HPDE6-E6E7 (cell line): ENCODE measurements at regions not wholly inside any gene's neighbourhood (a gene's known extent, or its start where the extent isn't known, plus 50 kb on each side); places are given as distances from the start of the nearest gene placed in this dataset.
"Not testable (repeated sequence)": the region's sequence is repeated elsewhere in the genome, so short reads cannot be mapped to it uniquely, and the experiment has no call there.

Experiments
- DNase-seq: peaks from one replicate; pipeline ENCODE4 v3.0.0; 2011; ENCODE audit warnings: missing footprints; ENCODE audit errors: extremely low spot score

DNA sequence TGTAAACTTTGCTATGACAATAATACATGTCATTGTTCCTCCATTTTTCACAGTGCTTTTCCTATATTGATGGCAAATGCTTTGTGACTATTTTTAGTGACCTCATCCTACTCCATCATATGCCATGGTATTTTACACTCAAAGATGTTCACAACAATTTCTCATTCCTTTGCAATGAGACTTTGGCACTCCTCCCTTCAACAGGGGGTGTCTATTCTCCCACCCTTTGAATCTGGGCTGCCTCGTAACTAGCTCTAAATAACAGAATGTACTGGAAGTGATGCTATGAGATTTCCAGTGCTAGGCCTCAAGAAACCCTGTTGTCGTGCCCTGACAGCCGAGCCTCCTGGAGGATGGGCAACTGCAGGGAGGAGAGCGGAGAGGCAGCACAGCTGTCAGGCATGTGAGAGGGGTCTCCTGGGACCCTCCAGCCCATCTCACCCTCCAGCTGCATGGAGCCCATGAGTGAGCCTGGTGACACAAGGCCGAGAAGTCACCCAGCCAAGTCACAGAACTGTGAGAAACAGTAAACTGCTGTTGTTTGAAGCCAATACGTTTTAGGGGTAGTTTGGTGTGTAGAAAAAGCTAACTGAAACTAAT is 103.1 kb upstream of the APCDD1 start:
- DNase-seq: no peak

DNA sequence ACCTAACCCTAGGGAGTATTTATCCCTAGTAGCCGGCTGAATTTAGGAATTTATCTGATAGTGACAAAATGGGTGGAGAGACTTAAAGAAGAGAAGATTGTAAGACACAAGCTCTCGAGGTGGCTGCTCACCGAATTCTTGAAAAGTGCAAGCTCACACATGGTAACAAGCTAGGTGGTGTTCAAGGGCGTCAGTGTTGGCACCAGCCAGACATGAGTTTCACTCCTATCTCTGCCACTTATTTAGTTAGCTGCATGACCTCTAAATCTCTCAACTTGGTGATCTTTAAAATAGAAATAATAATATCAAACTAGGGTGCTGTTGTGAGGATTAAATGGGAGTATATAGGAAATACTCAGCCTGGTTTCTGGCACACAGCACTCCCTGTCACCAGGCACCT is 102.6 kb upstream of the APCDD1 start:
- DNase-seq: no peak

DNA sequence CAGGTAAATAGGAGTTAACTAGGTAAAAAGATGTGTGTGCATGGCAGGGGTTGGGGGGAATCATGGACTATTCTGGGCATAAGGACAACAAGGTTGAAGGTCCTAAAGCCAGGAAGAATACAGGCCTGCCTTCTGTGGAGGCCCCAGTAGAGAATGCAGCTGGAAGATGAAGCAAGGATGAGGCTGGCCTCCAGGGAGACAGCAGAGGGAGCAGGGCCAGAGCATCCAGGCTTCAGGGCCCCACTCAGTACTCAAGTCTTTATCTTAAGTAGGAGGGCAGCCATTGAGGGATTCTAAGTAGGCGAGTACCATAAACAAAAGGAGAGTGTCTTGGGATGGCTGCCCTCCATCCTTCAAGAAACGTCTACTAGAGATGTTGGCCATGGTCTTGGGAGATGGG is 101.8 kb upstream of the APCDD1 start:
- DNase-seq: no peak

DNA sequence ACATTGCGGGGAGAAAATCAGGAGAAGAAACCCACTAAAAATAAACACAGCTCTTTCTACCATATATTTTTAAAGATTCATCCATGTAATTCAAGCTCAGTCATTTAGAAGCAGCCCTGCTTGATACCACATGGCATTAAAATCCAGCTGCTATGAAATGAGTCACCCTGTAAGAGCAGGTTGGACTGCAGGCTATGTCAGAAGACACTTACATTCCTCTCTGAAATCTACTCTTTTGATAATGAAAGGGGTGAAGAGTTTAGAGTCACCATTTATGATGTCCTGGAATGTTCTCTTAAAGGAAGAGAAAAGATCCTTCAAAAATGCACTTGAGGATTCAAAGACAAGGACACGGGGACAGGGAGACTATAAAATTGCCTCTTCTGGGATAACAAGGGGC is 100.6 kb upstream of the APCDD1 start:
- DNase-seq: no peak

DNA sequence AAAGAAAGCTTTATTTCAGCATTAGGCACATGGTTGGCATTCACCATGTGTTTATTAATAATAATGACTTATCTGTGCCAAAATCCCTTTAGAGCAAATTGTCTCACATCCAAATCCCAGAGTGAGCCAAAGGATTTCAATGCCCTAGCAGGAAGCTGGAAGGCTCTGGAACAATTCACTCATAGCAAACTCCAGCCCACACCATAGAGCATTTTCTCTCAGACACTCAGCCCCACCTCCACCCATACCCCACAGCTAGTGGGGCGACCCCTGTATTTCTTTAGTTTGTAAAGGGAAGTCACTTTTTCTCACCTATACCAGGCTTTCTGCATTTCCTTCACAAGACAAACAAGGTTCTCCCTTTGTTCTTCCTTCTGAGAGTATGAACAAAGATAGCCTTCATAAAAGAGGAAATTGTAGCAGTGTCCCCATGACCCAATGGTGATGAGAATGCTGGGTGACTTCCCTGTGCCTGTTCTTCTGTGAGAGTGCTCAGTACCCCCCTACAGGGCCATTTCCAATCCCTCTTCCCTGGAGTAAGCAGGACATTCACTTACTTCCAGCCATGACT is 100.1 kb upstream of the APCDD1 start:
- DNase-seq: no peak

DNA sequence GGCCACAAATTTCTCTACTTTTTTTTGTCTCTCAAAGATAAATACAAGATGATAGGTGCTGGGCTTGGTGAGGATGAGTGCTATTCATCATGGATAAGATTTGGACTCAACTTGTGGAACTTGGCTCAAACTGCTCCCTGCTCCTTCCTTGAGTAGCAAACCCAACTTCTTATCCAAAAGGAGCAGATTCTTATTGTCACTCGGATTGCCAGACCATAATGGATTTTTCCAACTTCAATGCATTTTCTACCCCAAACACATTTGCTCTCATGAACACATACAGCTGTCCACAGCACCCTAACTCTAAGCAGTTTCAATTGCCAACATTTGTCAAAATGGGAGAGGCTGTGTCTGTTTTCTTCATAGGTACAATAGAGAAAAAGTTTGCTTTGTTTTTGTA is 99.5 kb upstream of the APCDD1 start:
- DNase-seq: no peak

DNA sequence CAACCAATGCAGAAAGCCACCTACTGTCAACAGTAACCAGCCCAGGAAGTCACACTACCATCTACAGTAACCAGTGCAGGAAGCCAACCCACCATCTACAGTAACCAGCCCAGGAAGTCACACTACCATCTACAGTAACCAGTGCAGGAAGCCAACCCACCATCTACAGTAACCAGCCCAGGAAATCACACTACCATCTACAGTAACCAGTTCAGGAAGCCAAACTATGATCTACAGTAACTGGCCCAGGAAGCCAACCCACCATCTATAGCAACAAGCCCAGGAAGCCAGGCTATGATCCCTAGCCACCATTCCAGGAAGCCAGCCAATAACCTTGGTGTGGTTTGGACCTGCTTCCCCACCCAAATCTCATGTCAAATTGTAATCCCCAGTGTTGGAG is 97.4 kb upstream of the APCDD1 start:
- not testable (repeated sequence) for DNase-seq

DNA sequence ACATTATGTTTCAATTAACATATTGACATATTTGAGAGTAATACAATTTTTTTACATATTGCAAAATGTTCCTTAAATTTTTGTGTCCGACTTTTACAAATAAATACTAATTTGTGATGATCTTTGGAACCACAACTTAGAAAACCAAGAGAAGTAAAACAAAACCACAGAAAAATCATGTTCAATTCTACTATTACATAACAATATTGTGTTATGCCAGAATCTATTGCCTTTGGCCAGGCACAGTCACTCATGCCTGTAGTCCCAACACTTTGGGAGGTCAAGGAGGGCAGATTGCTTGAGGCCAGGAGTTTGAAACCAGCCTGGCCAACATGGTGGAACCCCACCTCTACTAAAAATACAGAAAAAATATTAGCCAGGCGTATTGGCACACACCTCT is 92.8 kb upstream of the APCDD1 start:
- no peak for DNase-seq

DNA sequence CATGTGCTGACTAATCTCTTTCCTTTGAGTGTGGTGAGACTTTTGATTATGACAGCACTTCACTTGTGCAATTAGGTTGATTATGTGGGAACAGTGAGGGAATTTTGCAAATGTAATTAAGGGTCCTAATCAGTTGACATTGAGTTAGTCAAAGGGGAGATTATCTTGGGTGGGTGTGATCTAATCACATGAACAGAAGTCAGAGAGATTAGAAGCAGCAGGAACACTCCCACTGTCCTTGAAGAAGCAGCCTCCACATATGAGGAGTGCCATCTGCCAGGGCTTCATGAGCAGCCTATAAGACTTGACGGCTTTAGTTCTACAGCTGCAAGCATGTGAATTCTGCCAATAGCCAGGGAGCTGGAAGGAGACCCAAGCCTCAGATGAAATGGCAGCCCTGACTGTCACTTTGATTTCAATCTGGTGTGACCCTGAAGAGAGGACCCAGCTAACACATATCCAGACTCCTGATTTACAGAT is 89.4 kb upstream of the APCDD1 start:
- no peak for DNase-seq

DNA sequence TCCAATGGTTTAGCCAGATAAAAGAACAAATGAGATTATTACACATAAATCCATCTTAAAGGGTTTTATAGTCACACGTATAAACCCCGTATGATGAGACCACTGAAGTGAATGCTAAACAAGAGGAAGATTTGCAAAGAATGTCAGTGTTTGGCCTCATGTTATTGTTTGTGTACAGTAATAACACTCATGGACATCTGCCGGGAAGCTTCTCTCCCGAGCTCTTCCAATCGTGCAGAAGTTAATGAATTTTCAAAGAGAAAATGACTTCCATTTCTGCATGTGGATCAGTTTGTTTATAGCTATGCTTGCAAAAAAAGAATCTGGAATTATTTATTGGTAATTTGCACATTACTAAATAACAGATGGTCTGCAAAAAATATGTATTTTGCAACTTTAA is 88.5 kb upstream of the APCDD1 start:
- no peak for DNase-seq

DNA sequence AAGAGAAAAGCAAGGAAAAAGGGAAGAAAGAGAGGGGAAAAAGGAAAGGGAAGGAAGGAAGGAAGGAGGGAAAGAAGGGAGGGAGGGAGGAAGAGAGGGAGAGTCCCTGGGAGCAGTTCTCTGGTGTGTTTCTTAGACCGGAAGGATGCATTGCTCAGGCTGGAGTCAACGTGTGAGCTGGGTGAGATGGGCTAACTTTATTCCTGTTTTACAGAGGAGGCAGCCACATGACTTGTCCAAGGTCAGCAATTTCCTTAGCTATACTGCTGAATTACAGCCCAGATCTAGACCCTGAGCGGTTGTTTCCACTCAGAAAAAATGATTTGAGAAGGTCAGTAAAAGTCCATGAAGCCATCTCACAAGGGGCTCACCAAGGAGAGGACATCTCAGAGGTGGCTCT is 86.6 kb upstream of the APCDD1 start:
- no peak for DNase-seq

DNA sequence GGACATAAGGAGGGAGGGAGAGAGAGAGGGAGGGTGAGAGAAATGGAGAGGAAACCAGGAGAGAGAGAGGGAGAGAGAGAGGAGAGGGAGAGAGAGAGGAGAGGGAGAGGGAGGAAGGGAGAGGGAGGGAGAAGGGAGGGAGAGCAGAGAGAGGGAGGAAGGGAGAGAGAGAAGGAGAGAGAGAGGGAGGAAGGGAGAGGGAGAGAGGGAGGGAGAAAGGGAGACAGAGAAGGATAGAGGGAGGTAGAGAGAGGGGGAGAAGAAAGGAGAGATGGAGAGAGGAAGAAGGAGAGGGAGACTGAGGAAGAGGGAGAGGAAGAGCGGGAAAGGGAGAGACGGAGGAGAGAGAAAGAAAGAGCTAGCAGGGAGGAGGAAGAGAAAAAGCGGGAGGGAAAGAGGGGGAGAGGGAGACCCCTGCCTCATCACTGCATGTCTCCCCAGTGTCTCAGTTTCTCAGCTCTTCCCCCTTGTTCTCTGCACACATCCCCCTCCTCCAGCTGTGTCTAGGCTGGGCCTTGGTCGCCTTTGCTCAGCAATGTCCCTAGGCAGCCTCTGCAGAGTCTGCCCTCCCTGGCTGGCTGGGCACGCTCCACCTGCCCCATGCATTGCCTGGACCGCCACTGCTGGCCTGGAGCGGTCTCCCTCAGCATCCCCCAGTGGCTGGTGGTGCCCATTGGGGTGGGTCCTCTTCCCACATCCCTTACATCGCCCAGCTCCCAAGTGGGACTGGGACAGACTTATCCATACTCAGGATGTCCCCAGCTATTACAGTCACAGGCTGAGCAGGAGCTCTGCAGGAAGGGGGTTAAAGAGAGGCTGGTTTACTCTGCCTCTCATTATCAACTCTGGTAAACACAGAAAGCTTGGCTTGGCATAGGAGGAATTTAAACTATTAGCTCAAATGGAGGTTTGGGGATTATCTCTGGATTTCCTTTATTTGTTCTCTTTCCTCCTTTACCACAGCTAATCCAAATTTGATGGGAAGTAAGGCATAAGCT is 85.7 kb upstream of the APCDD1 start:
- no peak for DNase-seq

DNA sequence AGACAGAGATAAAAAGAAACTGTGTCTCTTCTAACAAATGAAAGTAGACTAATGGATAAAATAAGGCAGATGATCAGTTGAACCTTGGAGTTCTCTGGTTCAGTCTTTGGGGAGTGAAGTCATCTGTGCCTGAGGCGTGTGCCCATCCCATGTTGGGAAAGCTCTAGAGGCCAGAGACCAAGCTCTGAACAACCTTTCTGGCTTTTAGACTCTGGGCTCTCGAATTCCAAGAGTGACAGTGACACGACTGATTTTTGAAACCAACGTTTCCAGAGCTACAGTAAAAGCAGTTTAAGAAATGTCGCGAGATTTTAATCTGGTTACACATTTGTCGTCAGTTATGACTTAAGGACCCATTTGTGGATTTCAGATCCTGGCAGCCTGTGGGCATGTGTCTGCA is 83.7 kb upstream of the APCDD1 start:
- no peak for DNase-seq

DNA sequence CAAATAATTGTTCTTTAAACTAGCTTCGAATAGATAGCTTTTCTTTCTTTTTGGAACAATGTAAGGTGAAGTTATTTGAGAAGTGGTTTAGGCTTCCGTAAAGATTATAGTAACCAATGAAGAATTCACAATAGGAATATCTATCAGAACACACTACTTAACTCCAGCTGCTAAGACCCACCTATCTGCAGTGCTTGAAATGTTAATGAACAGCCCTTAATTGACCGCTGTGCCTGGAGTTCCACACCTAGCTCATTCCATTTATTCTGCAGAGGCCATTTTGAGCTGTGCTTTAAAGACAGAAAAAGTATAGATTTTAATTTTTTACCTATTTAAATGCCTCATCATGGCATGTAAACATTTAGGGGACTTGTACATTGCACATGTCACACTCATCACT is 83.3 kb upstream of the APCDD1 start:
- DNase-seq: no peak

DNA sequence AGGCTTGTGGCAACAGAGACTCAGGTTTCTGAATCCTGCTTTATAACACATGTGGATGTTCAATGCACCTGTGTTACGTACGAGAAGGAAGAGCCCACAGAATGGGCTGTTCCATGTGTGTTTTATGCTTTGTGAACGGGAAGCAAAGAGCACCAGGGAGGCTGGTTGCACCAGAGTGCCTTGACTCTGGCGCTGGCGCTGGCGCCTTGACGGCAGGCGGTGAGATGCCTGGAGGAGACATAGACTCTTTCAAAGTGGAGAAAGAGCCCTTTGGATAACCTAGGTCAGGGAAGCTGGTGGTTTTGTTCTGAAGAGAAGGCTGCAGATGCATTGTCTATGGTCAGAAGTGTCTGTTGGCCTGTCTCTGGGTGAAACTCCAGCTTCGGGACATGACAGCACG is 80.2 kb upstream of the APCDD1 start:
- no peak for DNase-seq

DNA sequence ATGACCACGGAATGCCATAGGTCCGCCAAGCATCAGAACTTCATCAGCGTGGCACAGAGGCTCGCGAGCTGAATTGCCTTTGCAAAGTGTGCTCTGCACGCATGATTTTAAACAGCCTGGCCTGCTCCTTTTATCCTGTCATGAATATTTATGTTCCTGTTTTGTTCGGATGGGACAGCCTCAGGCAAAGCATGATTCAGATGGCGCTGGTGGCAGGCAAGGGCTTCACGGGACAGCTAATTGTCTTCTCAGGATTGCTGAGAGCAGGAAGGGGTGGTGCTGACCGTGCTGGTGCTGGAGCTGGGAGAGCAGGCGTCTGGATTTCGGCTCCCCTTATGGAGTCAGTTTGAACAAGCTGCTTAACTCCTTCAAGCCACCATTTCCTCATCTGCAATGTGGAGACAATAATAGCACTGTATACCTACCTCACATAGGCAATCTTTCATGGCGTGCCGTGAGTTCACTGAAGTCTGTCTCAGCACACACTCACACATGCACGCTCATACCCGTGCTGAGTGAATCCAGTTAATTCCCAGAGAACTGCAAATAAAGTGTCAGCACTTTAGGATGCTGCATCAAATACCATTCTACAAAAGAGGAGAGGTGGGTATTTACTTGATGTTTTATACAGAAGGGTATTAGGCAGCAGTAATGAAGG is 79.7 kb upstream of the APCDD1 start:
- no peak for DNase-seq

DNA sequence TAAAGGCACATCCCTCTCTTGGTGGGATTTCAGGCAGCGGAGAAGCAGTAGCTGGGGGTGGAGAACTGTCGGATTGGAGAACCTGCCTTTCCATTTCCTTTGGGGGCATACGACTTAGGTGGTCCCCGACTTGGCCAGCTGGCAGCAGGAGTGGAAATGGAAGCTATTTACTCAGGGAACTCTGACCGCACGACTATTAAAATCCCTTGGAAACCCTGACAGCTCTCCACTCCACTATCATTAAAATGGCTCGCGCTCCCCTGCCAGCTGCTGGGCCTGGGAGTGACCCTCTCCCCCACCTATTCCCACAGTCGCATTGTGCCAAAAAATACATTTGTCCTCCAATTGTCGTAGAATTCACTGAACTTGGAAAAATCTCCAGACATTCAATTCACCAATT is 77.7 kb upstream of the APCDD1 start:
- DNase-seq: no peak

DNA sequence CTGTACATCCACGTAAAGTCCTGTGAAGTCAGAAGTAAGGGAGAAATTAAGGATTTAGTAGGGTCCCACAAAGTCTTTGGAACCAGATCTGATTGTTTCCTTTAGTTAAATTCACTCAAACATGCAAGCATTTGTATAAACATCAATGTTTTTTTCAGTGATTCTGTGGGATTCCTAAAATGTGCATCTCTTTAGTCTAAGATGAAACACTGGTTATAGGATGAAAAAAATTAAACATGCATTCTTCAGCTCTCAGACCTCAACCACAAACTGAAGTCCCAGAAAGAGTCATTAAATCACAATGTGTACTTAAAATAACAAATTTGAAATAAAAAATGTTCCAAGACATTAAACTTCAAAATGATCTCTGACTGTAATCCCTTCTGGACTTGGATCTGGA is 76.5 kb upstream of the APCDD1 start:
- no peak for DNase-seq

DNA sequence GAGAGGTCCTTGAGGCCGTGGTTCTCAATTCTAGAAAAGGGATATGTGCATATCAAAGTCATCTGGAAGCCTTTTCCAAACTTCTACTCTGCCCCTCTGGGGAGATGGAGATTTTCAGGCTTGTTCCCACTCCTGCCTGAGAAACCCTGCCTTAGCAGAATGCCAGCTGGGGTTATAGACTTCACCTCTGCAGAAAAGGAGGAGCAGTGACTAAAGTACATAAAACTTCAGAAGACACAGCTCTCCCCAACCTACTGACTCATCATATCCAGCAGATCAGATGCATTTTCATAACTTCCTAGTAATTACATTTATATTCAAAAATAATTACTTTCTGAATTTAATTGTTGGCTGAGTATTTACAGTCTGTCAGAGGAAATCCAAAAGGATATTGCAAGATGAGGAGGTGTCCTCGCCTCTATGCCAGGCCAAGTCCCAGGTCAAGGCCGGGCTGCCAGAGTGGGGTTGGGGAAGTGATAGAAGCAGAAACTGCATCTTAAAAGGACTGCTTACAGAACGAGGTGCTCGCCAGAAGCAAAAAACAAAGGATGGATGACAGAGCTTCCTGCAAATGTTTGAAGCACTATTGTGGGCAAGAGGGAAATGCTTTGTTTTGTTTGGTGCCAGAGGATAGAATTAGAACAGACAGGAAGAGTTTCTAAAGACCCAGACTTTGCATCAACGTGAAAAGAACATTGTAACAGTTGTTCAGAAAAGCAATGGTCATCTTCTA is 75.6 kb upstream of the APCDD1 start:
- no peak for DNase-seq

DNA sequence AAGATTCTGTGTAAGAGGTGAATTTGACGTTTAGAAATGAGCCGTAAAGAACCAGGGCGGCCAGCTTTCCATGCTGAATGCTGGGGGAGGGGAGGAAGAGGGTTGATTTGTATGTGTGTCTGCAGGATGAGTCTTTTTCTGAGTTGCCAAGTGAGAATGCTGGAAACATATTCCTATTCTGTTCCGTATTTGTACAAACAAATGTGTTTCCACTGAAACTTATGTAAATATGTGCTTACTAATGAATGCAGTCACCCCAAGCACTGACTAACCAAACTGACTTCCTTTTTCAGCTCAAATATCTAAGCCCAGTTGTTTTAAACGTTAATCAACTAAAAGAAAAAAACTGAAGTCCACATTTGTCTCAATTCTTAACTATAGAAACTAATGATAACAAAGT is 74.9 kb upstream of the APCDD1 start:
- no peak for DNase-seq

DNA sequence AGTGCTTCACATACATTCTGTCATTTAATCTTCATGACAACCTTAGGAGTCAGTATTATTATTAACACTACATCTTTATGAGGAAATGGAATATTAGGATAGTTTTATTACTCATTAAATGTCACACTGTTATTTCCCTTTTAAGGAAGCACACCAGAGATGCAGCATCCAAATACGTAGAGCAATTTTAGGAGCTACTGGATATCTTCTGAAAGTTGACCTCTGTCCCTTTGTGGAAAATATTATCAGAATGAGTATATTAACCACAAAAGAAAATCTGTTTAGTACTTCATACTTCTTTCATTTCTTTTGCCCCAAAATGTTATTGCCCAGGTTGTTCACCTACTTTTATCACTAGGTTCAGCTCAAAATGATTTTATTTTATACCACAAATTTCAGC is 72.9 kb upstream of the APCDD1 start:
- DNase-seq: no peak

DNA sequence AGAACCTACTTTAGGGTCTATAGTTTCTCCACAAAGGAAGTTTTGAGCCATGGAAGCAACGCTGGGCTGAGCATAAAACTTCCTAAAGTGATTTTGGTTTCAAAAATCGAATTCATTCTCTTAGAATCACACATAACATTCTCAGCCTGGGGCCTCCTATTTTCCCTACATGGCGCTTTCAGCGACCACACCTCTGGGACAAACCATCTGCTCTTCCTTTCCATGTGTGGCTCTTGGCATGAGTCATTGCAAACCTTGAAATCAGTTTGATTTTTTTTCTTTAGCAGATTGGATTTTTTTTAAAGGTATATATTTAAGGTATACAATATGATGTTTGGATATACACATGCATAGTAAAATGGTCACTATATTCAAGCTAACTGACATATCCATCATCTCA is 72.5 kb upstream of the APCDD1 start:
- DNase-seq: no peak
